Muscle layer of duodenum (tissue), 2 donors: ENCODE measurements at regions not wholly inside any gene's neighbourhood (a gene's known extent, or its start where the extent isn't known, plus 50 kb on each side); places are given as distances from the start of the nearest gene placed in this dataset.

Experiments used
- H3K27ac ChIP-seq: one replicate; pipeline ENCODE4 v1.7.0; 2013; ENCODE audit warnings: mild to moderate bottlenecking, low read length
- H3K27me3 ChIP-seq: one replicate; pipeline ENCODE4 v1.7.0; 2013; ENCODE audit warnings: low read depth, mild to moderate bottlenecking, control low read depth, low read length
- H3K36me3 ChIP-seq, 2 donors: one replicate each; pipeline ENCODE4 v1.7.0; 2013; ENCODE audit warnings: low read length in 2 of 2, control low read depth in 1 of 2, mild to moderate bottlenecking in 1 of 2; ENCODE audit not compliant: insufficient read depth in 2 of 2, control insufficient read depth in 1 of 2
- H3K4me1 ChIP-seq, 2 donors: one replicate each; pipeline ENCODE4 v1.7.0; 2013; ENCODE audit warnings: low read length in 2 of 2, mild to moderate bottlenecking in 2 of 2, control low read depth in 1 of 2, moderate library complexity in 1 of 2; ENCODE audit not compliant: insufficient read depth in 2 of 2, control insufficient read depth in 1 of 2
- H3K4me3 ChIP-seq, 2 donors: one replicate each; pipeline ENCODE4 v1.7.0; 2013; ENCODE audit warnings: low read length in 2 of 2, low read depth in 1 of 2, mild to moderate bottlenecking in 1 of 2
- H3K9me3 ChIP-seq, 2 donors: one replicate each; pipeline ENCODE4 v1.7.0; 2013; ENCODE audit warnings: low read length in 2 of 2, control low read depth in 1 of 2, mild to moderate bottlenecking in 1 of 2; ENCODE audit not compliant: control insufficient read depth in 1 of 2
- donor health status: healthy.

GRCh38 chr13:95352486-95352885, 51.2 kb upstream of the ABCC4 start:
- H3K4me1 ChIP-seq: peaks cover 0 to 7% of the 10 kb centered on the region in 2 donors
- no peaks in the 10 kb centered on the region for H3K27me3 ChIP-seq
- no peak overlapping the region for H3K4me3 ChIP-seq

GRCh38 chr13:95354156-95354555, 52.9 kb upstream of the ABCC4 start:
- Histone ChIP-seq H3K9me3 (peaks cover 0 to 9% of the 10 kb centered on the region in 2 donors), H3K4me3 (no peak overlapping the region), H3K27ac (no peak overlapping the region), H3K27me3 (no peaks in the 10 kb centered on the region), H3K36me3 (no peaks in the 10 kb centered on the region), H3K4me1 (peaks cover 0 to 7% of the 10 kb centered on the region in 2 donors)

More at GRCh38 chr13:95352486-95352885, 51.2 kb upstream of the ABCC4 start:
- H3K27ac ChIP-seq: no peak overlapping the region
- H3K36me3 ChIP-seq: no peaks in the 10 kb centered on the region
- H3K9me3 ChIP-seq: peaks cover 0 to 6% of the 10 kb centered on the region in 2 donors

GRCh38 chr13:95354680-95355487, 53.6 kb upstream of the ABCC4 start:
- Histone ChIP-seq H3K9me3 (peaks cover 0 to 9% of the 10 kb centered on the region in 2 donors), H3K27ac (no peak overlapping the region), H3K4me1 (peaks cover 0 to 7% of the 10 kb centered on the region in 2 donors), H3K36me3 (no peaks in the 10 kb centered on the region), H3K4me3 (no peak overlapping the region), H3K27me3 (no peaks in the 10 kb centered on the region)

GRCh38 chr13:95355494-95355893, 54.2 kb upstream of the ABCC4 start:
- Histone ChIP-seq H3K9me3 (peaks cover 0 to 9% of the 10 kb centered on the region in 2 donors), H3K4me3 (no peak overlapping the region), H3K36me3 (no peaks in the 10 kb centered on the region), H3K4me1 (peaks cover 0 to 7% of the 10 kb centered on the region in 2 donors), H3K27ac (no peak overlapping the region), H3K27me3 (no peaks in the 10 kb centered on the region)

- Histone ChIP-seq H3K36me3 (no peaks in the 10 kb centered on the region), H3K27me3 (no peaks in the 10 kb centered on the region), H3K4me1 (peaks cover 0 to 7% of the 10 kb centered on the region in 2 donors), H3K9me3 (peaks cover 0 to 9% of the 10 kb centered on the region in 2 donors), H3K27ac (no peak overlapping the region), H3K4me3 (no peak overlapping the region)
Measured at GRCh38 chr13:95356916-95357315, 55.7 kb upstream of the ABCC4 start.

- Histone ChIP-seq H3K4me3 (no peak overlapping the region), H3K27ac (no peak overlapping the region), H3K36me3 (no peaks in the 10 kb centered on the region), H3K4me1 (peaks cover 0 to 7% of the 10 kb centered on the region in 2 donors), H3K9me3 (peaks cover 0 to 9% of the 10 kb centered on the region in 2 donors), H3K27me3 (no peaks in the 10 kb centered on the region)
Measured at GRCh38 chr13:95357875-95358274, 56.6 kb upstream of the ABCC4 start.

GRCh38 chr13:95360052-95360451, 58.8 kb upstream of the ABCC4 start:
- H3K27me3 ChIP-seq: no peaks in the 10 kb centered on the region
- H3K4me1 ChIP-seq: peaks cover 0 to 1% of the 10 kb centered on the region in 2 donors
- no peak overlapping the region for H3K27ac ChIP-seq
- H3K9me3 ChIP-seq: peaks cover 0 to 12% of the 10 kb centered on the region in 2 donors
- no peak overlapping the region for H3K4me3 ChIP-seq
- H3K36me3 ChIP-seq: no peaks in the 10 kb centered on the region

- Histone ChIP-seq H3K9me3 (peaks cover 0 to 12% of the 10 kb centered on the region in 2 donors), H3K4me3 (no peak overlapping the region), H3K36me3 (no peaks in the 10 kb centered on the region), H3K27me3 (no peaks in the 10 kb centered on the region), H3K27ac (no peak overlapping the region), H3K4me1 (no peaks in the 10 kb centered on the region)
Measured at GRCh38 chr13:95360464-95361097, 59.3 kb upstream of the ABCC4 start.

- H3K9me3 ChIP-seq: peaks cover 0 to 12% of the 10 kb centered on the region in 2 donors
- H3K4me1 ChIP-seq: no peaks in the 10 kb centered on the region
- no peaks in the 10 kb centered on the region for H3K36me3 ChIP-seq
- no peak overlapping the region for H3K27ac ChIP-seq
- H3K27me3 ChIP-seq: no peaks in the 10 kb centered on the region
- no peak overlapping the region for H3K4me3 ChIP-seq
Measured at GRCh38 chr13:95361686-95362085, 60.4 kb upstream of the ABCC4 start.

GRCh38 chr13:95362666-95363065, 61.4 kb upstream of the ABCC4 start:
- Histone ChIP-seq H3K4me3 (no peak overlapping the region), H3K36me3 (no peaks in the 10 kb centered on the region), H3K4me1 (no peaks in the 10 kb centered on the region), H3K9me3 (peaks cover 0 to 5% of the 10 kb centered on the region in 2 donors), H3K27me3 (no peaks in the 10 kb centered on the region), H3K27ac (no peak overlapping the region)

- peaks cover 0 to 2% of the 10 kb centered on the region in 2 donors for H3K9me3 ChIP-seq
- H3K27ac ChIP-seq: no peak overlapping the region
- H3K4me3 ChIP-seq: no peak overlapping the region
- H3K27me3 ChIP-seq: no peaks in the 10 kb centered on the region
- H3K36me3 ChIP-seq: no peaks in the 10 kb centered on the region
- H3K4me1 ChIP-seq: no peaks in the 10 kb centered on the region
Measured at GRCh38 chr13:95367309-95367843, 66.1 kb upstream of the ABCC4 start.
